Esophagus (tissue), 2 donors: ENCODE measurements at regions not wholly inside any gene's neighbourhood (a gene's known extent, or its start where the extent isn't known, plus 50 kb on each side); places are given as distances from the start of the nearest gene placed in this dataset.

Experiments
- H3K27ac ChIP-seq, 2 donors: one replicate each; pipeline ENCODE4 v1.5.1; 2013; ENCODE audit warnings: low read depth in 2 of 2, mild to moderate bottlenecking in 2 of 2, inconsistent platforms in 1 of 2, low read length in 1 of 2, moderate library complexity in 1 of 2
- H3K27me3 ChIP-seq, 2 donors: one replicate each; pipeline ENCODE4 v1.6.1; 2013; ENCODE audit warnings: low read length in 2 of 2, control low read depth in 1 of 2, mild to moderate bottlenecking in 1 of 2; ENCODE audit not compliant: insufficient read depth in 2 of 2, control insufficient read depth in 1 of 2
- H3K36me3 ChIP-seq, 2 donors: one replicate each; pipeline ENCODE4 v1.6.1; 2013; ENCODE audit warnings: low read length in 1 of 2; ENCODE audit not compliant: control insufficient read depth in 2 of 2, insufficient read depth in 2 of 2
- H3K4me1 ChIP-seq, 2 donors: one replicate each; pipeline ENCODE4 v1.6.1; 2013; ENCODE audit warnings: low read length in 1 of 2; ENCODE audit not compliant: control insufficient read depth in 2 of 2, insufficient read depth in 2 of 2
- H3K4me3 ChIP-seq, 2 donors: one replicate each; pipeline ENCODE4 v1.5.1; 2013; ENCODE audit warnings: low read length in 2 of 2, mild to moderate bottlenecking in 2 of 2, low read depth in 1 of 2, moderate library complexity in 1 of 2
- H3K9me3 ChIP-seq, 2 donors: one replicate each; pipeline ENCODE4 v1.6.1; 2013; ENCODE audit warnings: mild to moderate bottlenecking in 2 of 2, low read depth in 1 of 2, low read length in 1 of 2, moderate library complexity in 1 of 2; ENCODE audit not compliant: control insufficient read depth in 2 of 2, insufficient read depth in 1 of 2
- WGBS, 2 donors: extraction: QIAGEN DNeasy Blood & Tissue Kit; methylation state at CpG; one replicate each; pipeline ENCODE4 v1.1.7; 2013; 5-methylcytosine and 5-hydroxymethylcytosine counted together
- donor health status: healthy with polysubstance abuse.
- donor health status: Bipolar disorder and iron deficiency.

- WGBS, 2 donors: 49 to 53% methylated on average over 2 of the region's 2 CpGs
- Histone ChIP-seq H3K9me3 (no peaks in the 10 kb centered on the region), H3K4me3 (no peak overlapping the region)
These were observed 382.7 kb downstream of the LNPK start for GRCh38 chr2:175619179-175620045.

GRCh38 chr2:175612280-175612679 is 389.8 kb downstream of the LNPK start:
- Histone ChIP-seq H3K27me3 (no peaks in the 10 kb centered on the region), H3K9me3 (peaks cover 0 to 2% of the 10 kb centered on the region in 2 donors), H3K27ac (no peak overlapping the region), H3K4me3 (no peak overlapping the region), H3K36me3 (no peaks in the 10 kb centered on the region), H3K4me1 (no peaks in the 10 kb centered on the region)
- WGBS, 2 donors: 70 to 78% methylated on average over 6 of the region's 6 CpGs

More at GRCh38 chr2:175619179-175620045, 382.7 kb downstream of the LNPK start:
- no peaks in the 10 kb centered on the region for H3K36me3 ChIP-seq
- no peaks in the 10 kb centered on the region for H3K27me3 ChIP-seq
- H3K4me1 ChIP-seq: no peaks in the 10 kb centered on the region
- H3K27ac ChIP-seq: no peak overlapping the region

GRCh38 chr2:175606010-175606841 is 395.8 kb downstream of the LNPK start:
- H3K4me1 ChIP-seq: no peaks in the 10 kb centered on the region
- no peaks in the 10 kb centered on the region for H3K36me3 ChIP-seq
- no peaks in the 10 kb centered on the region for H3K27me3 ChIP-seq
- no peak overlapping the region for H3K4me3 ChIP-seq
- 33 to 36% methylated on average over 12 of the region's 12 CpGs for WGBS, 2 donors
- no peak overlapping the region for H3K27ac ChIP-seq
- H3K9me3 ChIP-seq: peaks cover 0 to 2% of the 10 kb centered on the region in 2 donors

GRCh38 chr2:175605640-175606009 is 396.4 kb downstream of the LNPK start:
- Histone ChIP-seq H3K27me3 (no peaks in the 10 kb centered on the region), H3K4me1 (no peaks in the 10 kb centered on the region), H3K9me3 (peaks cover 0 to 2% of the 10 kb centered on the region in 2 donors), H3K27ac (no peak overlapping the region), H3K36me3 (no peaks in the 10 kb centered on the region), H3K4me3 (no peak overlapping the region)
- 41 to 52% methylated on average over 5 of the region's 5 CpGs for WGBS, 2 donors

- Histone ChIP-seq H3K4me1 (no peaks in the 10 kb centered on the region), H3K4me3 (no peak overlapping the region), H3K27ac (no peak overlapping the region), H3K9me3 (no peaks in the 10 kb centered on the region), H3K27me3 (no peaks in the 10 kb centered on the region), H3K36me3 (no peaks in the 10 kb centered on the region)
- 81 to 98% methylated on average over 1 of the region's 1 CpG for WGBS, 2 donors
These were observed 400.1 kb downstream of the LNPK start for GRCh38 chr2:175601969-175602368.

- no peaks in the 10 kb centered on the region for H3K27me3 ChIP-seq
- no peaks in the 10 kb centered on the region for H3K36me3 ChIP-seq
- 49 to 55% methylated on average over 7 of the region's 7 CpGs for WGBS, 2 donors
- H3K9me3 ChIP-seq: no peaks in the 10 kb centered on the region
- no peak overlapping the region for H3K27ac ChIP-seq
- no peaks in the 10 kb centered on the region for H3K4me1 ChIP-seq
- H3K4me3 ChIP-seq: no peak overlapping the region
These were observed 401.9 kb downstream of the LNPK start for GRCh38 chr2:175599966-175600831.

GRCh38 chr2:175597286-175597685 is 404.8 kb downstream of the LNPK start:
- no peaks in the 10 kb centered on the region for H3K4me1 ChIP-seq
- no peaks in the 10 kb centered on the region for H3K27me3 ChIP-seq
- no peaks in the 10 kb centered on the region for H3K9me3 ChIP-seq
- H3K36me3 ChIP-seq: no peaks in the 10 kb centered on the region
- H3K27ac ChIP-seq: no peak overlapping the region
- H3K4me3 ChIP-seq: no peak overlapping the region

GRCh38 chr2:175595139-175595538 is 406.9 kb downstream of the LNPK start:
- WGBS, 2 donors: 86 to 87% methylated on average over 4 of the region's 4 CpGs

More at GRCh38 chr2:175595139-175595538, 406.9 kb downstream of the LNPK start:
- no peaks in the 10 kb centered on the region for H3K27me3 ChIP-seq
- no peaks in the 10 kb centered on the region for H3K36me3 ChIP-seq
- H3K9me3 ChIP-seq: no peaks in the 10 kb centered on the region
- H3K27ac ChIP-seq: no peak overlapping the region
- no peaks in the 10 kb centered on the region for H3K4me1 ChIP-seq
- H3K4me3 ChIP-seq: no peak overlapping the region
